ENCODE measurements at regions not wholly inside any gene's neighbourhood (a gene's known extent, or its start where the extent isn't known, plus 50 kb on each side); places are given as distances from the start of the nearest gene placed in this dataset. TPM values are rescaled to one million over a fixed set of nuclear protein-coding genes. Genes with fewer than 3 reads are reported as not detected.

GRCh38 chr1:201778279-201779065 is 50.5 kb upstream of the IPO9 start:
- Histone ChIP-seq H3K27ac (ENCODE audit: low read depth in 1 of 2, low read length in 2 of 2) (no peak overlapping the region), H3K9ac (ENCODE audit: low read depth in 1 of 2, low read length in 2 of 2) (no peak overlapping the region), H3K4me3 (ENCODE audit: low read depth in 1 of 3, low read length in 3 of 3) (no peak overlapping the region), H3K4me1 (ENCODE audit: control insufficient read depth in 4 of 4, insufficient read depth in 4 of 4, low read length in 3 of 4) (no peaks in the 10 kb centered on the region), H3K36me3 (ENCODE audit: control insufficient read depth in 4 of 4, insufficient read depth in 3 of 4, low read depth in 1 of 4, low read length in 3 of 4) (no peaks in the 10 kb centered on the region), H3K27me3 (ENCODE audit: control insufficient read depth in 4 of 4, insufficient read depth in 4 of 4, low read length in 3 of 4) (no peaks in the 10 kb centered on the region), H3K9me3 (ENCODE audit: control insufficient read depth in 4 of 4, low read length in 3 of 4) (no peaks in the 10 kb centered on the region)
- 65% methylated on average over 5 of the region's 5 CpGs for WGBS
- no peak for DNase-seq (ENCODE audit: low spot score)
- no peak for TF ChIP-seq SP1 (IDR thresholded peaks at IDR 0.05)
- no peak for TF ChIP-seq JUND (IDR thresholded peaks at IDR 0.05)
- TF ChIP-seq REST (IDR thresholded peaks at IDR 0.05) = no peak
- no peak for TF ChIP-seq MAX (IDR thresholded peaks at IDR 0.05)
- TF ChIP-seq EGR1 (IDR thresholded peaks at IDR 0.05; ENCODE audit: low read depth in 2 of 2) = no peak
- TF ChIP-seq ZBTB33 (IDR thresholded peaks at IDR 0.05) = no peak
- TF ChIP-seq RXRA (IDR thresholded peaks at IDR 0.05) = no peak
- TF ChIP-seq HNF4G (IDR thresholded peaks at IDR 0.05) = no peak
- TF ChIP-seq HNF4A (conservative IDR thresholded peaks at IDR 0.05) = no peak
- no peak for TF ChIP-seq FOXA1 (IDR thresholded peaks at IDR 0.05)
- TF ChIP-seq GABPA (IDR thresholded peaks at IDR 0.05 in 1 of 2, conservative IDR thresholded peaks at IDR 0.05 in 1 of 2) = no peak
- TF ChIP-seq RAD21 (IDR thresholded peaks at IDR 0.05) = no peak
- no peak for TF ChIP-seq TAF1 (conservative IDR thresholded peaks at IDR 0.05)
- no peak for TF ChIP-seq ATF3 (IDR thresholded peaks at IDR 0.05)
- TF ChIP-seq FOXA2 (IDR thresholded peaks at IDR 0.05) = no peak
- TF ChIP-seq, protein P1, sequence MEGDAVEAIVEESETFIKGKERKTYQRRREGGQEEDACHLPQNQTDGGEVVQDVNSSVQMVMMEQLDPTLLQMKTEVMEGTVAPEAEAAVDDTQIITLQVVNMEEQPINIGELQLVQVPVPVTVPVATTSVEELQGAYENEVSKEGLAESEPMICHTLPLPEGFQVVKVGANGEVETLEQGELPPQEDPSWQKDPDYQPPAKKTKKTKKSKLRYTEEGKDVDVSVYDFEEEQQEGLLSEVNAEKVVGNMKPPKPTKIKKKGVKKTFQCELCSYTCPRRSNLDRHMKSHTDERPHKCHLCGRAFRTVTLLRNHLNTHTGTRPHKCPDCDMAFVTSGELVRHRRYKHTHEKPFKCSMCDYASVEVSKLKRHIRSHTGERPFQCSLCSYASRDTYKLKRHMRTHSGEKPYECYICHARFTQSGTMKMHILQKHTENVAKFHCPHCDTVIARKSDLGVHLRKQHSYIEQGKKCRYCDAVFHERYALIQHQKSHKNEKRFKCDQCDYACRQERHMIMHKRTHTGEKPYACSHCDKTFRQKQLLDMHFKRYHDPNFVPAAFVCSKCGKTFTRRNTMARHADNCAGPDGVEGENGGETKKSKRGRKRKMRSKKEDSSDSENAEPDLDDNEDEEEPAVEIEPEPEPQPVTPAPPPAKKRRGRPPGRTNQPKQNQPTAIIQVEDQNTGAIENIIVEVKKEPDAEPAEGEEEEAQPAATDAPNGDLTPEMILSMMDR (IDR thresholded peaks at IDR 0.05; ENCODE audit: low read depth, low read length, missing input control) = no peak
- TF ChIP-seq YY1 (IDR thresholded peaks at IDR 0.05) = no peak
- TF ChIP-seq NR2F2 (IDR thresholded peaks at IDR 0.05) = no peak

Small RNA genes lying in the stretch of these regions (small RNA-seq; reads per million reads assigned to genes)
- not detected for gene MIR5191
- not detected for gene RNU6-501P

Measured in liver (tissue), 9 donors.